Stomach smooth muscle (tissue), 2 donors: ENCODE measurements at regions not wholly inside any gene's neighbourhood (a gene's known extent, or its start where the extent isn't known, plus 50 kb on each side); places are given as distances from the start of the nearest gene placed in this dataset.

Experiments
- H3K27ac ChIP-seq: one replicate; pipeline ENCODE4 v1.7.0; 2013; ENCODE audit warnings: mild to moderate bottlenecking, low read length, inconsistent platforms
- H3K27me3 ChIP-seq, 2 donors: one replicate each; pipeline ENCODE4 v1.7.0; 2013; ENCODE audit warnings: low read length in 2 of 2; ENCODE audit not compliant: insufficient read depth in 2 of 2, control insufficient read depth in 1 of 2
- H3K36me3 ChIP-seq, 2 donors: one replicate each; pipeline ENCODE4 v1.7.0; 2013; ENCODE audit warnings: low read length in 2 of 2; ENCODE audit not compliant: control insufficient read depth in 2 of 2, insufficient read depth in 2 of 2
- H3K4me1 ChIP-seq: one replicate; pipeline ENCODE4 v1.7.0; 2013; ENCODE audit warnings: low read length; ENCODE audit not compliant: control insufficient read depth, insufficient read depth
- H3K4me3 ChIP-seq, 2 donors: one replicate each; pipeline ENCODE4 v1.7.0; 2013; ENCODE audit warnings: low read length in 2 of 2
- H3K9ac ChIP-seq, 2 donors: one replicate each; pipeline ENCODE4 v1.7.0; 2013; ENCODE audit warnings: low read length in 2 of 2, mild to moderate bottlenecking in 1 of 2
- H3K9me3 ChIP-seq, 2 donors: one replicate each; pipeline ENCODE4 v1.7.0; 2013; ENCODE audit warnings: low read length in 2 of 2; ENCODE audit not compliant: control insufficient read depth in 2 of 2
- donor health status: healthy.
- donor health status: Pancreatic carcinoma.

- H3K9me3 ChIP-seq, result no peaks in the 10 kb centered on the region
- no peak overlapping the region for H3K9ac ChIP-seq
- H3K4me3 ChIP-seq, result no peak overlapping the region
- no peaks in the 10 kb centered on the region for H3K4me1 ChIP-seq
- no peak overlapping the region for H3K27ac ChIP-seq
- H3K27me3 ChIP-seq, result no peaks in the 10 kb centered on the region
- H3K36me3 ChIP-seq, result no peaks in the 10 kb centered on the region
Measured at GRCh38 chr18:60100778-60101177, 201.0 kb downstream of the PMAIP1 start.

DNA sequence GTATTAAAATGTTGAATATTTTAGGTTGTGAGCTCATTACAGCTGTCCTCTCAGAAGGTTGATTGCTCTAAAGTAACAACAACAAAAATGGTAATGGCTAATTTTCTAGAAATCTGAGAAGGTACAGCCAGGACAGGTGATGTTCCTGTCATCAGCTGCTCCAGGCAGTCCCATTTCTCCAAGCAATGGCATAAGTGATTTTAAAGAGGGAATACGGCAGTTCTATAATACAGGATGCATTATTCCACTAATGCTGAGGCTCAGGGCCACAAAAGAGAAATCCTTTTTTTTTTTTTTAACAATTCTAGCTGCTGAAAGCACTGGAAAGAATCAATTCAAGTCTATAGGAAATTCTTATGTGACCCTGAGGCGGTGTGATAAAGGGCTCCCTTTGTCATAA lies 199.9 kb downstream of the PMAIP1 start:
- Histone ChIP-seq H3K27me3 (no peaks in the 10 kb centered on the region), H3K4me1 (no peaks in the 10 kb centered on the region), H3K36me3 (no peaks in the 10 kb centered on the region), H3K9me3 (no peaks in the 10 kb centered on the region), H3K4me3 (no peak overlapping the region), H3K9ac (no peak overlapping the region), H3K27ac (no peak overlapping the region)

DNA sequence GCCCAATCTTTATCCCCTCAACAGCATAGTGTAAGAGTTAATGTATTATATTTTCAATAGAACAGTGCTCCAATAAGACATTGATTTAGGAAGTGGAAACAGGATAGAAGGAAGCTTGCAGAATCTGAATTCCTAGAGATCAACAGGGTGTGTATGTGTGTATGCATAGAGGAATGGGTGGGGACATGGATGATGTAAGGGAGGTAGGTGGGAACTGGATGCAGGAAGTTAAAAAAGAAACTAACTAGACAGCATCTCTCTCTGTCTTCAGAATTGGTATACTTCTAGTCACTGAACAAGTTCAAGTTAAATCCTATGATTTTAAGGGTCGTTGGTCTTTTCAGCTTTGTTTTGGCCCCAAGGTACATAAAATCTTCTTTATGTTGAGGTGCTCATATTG lies 196.6 kb downstream of the PMAIP1 start:
- Histone ChIP-seq H3K4me1 (no peaks in the 10 kb centered on the region), H3K27me3 (no peaks in the 10 kb centered on the region), H3K9me3 (no peaks in the 10 kb centered on the region), H3K27ac (no peak overlapping the region), H3K36me3 (no peaks in the 10 kb centered on the region), H3K9ac (no peak overlapping the region), H3K4me3 (no peak overlapping the region)

- no peak overlapping the region for H3K4me3 ChIP-seq
- no peak overlapping the region for H3K27ac ChIP-seq
- no peak overlapping the region for H3K9ac ChIP-seq
- H3K9me3 ChIP-seq, result no peaks in the 10 kb centered on the region
- no peaks in the 10 kb centered on the region for H3K36me3 ChIP-seq
- H3K4me1 ChIP-seq, result no peaks in the 10 kb centered on the region
- no peaks in the 10 kb centered on the region for H3K27me3 ChIP-seq
Measured at GRCh38 chr18:60092073-60092472, 192.3 kb downstream of the PMAIP1 start.

DNA sequence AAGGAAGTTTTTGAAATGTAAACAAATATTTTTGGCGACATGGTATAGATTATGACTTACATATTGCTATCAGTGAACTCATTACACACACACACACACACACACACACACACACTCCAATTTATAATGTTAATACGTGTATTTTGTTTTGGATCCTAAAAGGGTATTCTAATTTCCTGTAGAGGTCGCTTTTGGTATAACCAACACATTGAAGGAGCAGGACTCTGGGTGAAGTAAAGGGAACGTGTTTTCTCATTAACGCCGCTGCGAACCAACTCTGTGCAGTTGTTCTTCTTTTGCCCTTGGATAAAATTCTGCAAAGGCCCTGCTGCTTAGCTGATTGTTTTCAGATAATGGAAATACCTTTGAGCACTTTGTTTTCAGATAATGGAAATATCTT lies 190.4 kb downstream of the PMAIP1 start:
- Histone ChIP-seq H3K9me3 (no peaks in the 10 kb centered on the region), H3K36me3 (no peaks in the 10 kb centered on the region), H3K9ac (no peak overlapping the region)

GRCh38 chr18:60082790-60083189 lies 183.0 kb downstream of the PMAIP1 start:
- no peaks in the 10 kb centered on the region for H3K9me3 ChIP-seq
- H3K4me1 ChIP-seq, result no peaks in the 10 kb centered on the region
- H3K27me3 ChIP-seq, result no peaks in the 10 kb centered on the region
- H3K9ac ChIP-seq, result no peak overlapping the region
- H3K4me3 ChIP-seq, result no peak overlapping the region
- no peak overlapping the region for H3K27ac ChIP-seq
- H3K36me3 ChIP-seq, result no peaks in the 10 kb centered on the region

More for the DNA sequence above, 190.4 kb downstream of the PMAIP1 start:
- H3K4me1 ChIP-seq, result no peaks in the 10 kb centered on the region
- no peak overlapping the region for H3K4me3 ChIP-seq
- H3K27me3 ChIP-seq, result no peaks in the 10 kb centered on the region
- H3K27ac ChIP-seq, result no peak overlapping the region

GRCh38 chr18:60082282-60082681 lies 182.5 kb downstream of the PMAIP1 start:
- Histone ChIP-seq H3K36me3 (no peaks in the 10 kb centered on the region), H3K9me3 (no peaks in the 10 kb centered on the region), H3K4me3 (no peak overlapping the region), H3K27ac (no peak overlapping the region), H3K4me1 (no peaks in the 10 kb centered on the region), H3K9ac (no peak overlapping the region), H3K27me3 (no peaks in the 10 kb centered on the region)

DNA sequence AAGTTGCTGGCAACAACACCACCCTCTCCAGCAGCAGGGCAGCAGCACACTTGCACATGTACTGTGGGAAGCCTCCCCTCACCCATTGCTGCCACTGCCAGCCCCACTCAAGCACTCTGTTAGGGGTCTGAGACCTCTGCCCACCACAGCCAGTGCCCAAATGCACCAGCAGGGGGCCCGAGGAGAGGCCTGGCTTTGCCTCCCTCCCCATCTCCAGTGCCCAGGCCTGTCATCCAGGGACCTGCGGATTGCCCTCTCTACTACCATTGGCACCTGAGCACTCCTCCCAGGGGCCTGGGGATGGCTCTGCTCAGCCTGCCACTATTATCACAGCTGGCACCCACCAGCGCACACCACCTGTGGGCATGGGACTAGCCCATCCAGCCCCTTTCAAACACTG lies 175.7 kb downstream of the PMAIP1 start:
- Histone ChIP-seq H3K27ac (no peak overlapping the region), H3K4me1 (no peaks in the 10 kb centered on the region)

GRCh38 chr18:60070631-60071030 lies 170.8 kb downstream of the PMAIP1 start:
- no peak overlapping the region for H3K4me3 ChIP-seq
- no peak overlapping the region for H3K27ac ChIP-seq
- H3K4me1 ChIP-seq, result peaks cover 6% of the 10 kb centered on the region
- peaks cover 0 to 2% of the 10 kb centered on the region in 2 donors for H3K9me3 ChIP-seq
- H3K36me3 ChIP-seq, result no peaks in the 10 kb centered on the region
- no peak overlapping the region for H3K9ac ChIP-seq
- no peaks in the 10 kb centered on the region for H3K27me3 ChIP-seq

More for the DNA sequence above, 175.7 kb downstream of the PMAIP1 start:
- Histone ChIP-seq H3K36me3 (no peaks in the 10 kb centered on the region), H3K9me3 (peaks cover 0 to 2% of the 10 kb centered on the region in 2 donors), H3K4me3 (no peak overlapping the region), H3K27me3 (no peaks in the 10 kb centered on the region), H3K9ac (no peak overlapping the region)

DNA sequence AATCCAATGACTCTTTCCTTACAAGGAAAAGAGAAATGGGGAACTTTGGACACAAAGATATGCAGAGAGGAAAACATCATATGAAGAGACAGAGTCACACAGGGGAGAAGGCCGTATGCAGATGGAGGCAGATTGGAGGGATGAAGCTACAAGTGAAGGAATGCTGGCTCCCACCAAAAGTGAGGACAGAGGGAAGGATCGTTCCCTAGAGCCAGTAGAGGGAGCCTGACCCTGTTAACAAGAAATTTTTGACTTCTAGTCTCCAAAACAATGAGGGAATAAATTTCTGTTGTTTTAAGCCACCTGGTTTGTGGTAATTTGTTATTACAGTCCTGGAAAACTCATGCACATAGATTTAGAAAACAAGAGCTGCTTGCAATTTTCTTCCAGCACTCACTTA lies 169.3 kb downstream of the PMAIP1 start:
- H3K27me3 ChIP-seq, result no peaks in the 10 kb centered on the region
- no peak overlapping the region for H3K4me3 ChIP-seq
- H3K4me1 ChIP-seq, result peaks cover 9% of the 10 kb centered on the region
- peaks cover 0 to 2% of the 10 kb centered on the region in 2 donors for H3K9me3 ChIP-seq
- H3K36me3 ChIP-seq, result no peaks in the 10 kb centered on the region
- no peak overlapping the region for H3K27ac ChIP-seq
- no peak overlapping the region for H3K9ac ChIP-seq

DNA sequence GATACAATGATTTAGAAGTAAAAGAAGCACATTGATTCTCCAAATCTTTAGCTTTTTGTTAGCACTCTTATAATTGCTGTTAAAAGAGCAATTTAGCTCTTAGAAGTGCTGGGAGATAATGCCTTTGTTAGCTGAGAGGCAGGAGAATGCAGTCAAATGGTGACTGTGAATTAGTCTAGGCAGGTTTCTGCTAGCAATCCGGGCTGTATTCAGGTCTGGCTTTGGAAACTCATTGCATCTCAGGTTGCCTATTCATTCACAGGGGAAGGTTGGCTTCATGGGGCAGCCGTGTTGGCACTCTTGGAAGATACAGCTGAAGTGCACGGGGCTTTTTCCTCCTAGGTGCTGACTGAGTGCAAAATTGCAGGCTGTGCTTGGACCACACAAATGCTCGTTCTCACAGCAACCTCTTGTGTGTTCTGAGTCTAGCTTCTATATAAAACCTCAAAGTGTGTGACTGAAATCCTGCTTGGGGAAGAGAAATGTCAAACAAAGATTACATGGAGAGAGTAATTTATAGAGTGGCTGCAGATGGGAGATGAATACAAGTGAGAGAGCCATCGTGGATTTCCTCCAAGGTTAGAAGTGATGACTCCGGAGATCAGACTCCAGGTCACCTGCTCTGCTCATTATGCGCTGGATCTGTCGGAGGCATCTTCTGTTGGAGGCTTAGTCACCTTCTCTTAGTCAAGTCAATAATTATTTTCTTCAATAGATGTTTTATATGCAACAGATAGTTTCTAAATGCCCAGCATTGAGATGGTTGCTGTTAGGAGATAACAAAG lies 167.8 kb downstream of the PMAIP1 start:
- no peak overlapping the region for H3K27ac ChIP-seq
- no peaks in the 10 kb centered on the region for H3K36me3 ChIP-seq

More for the DNA sequence above, 167.8 kb downstream of the PMAIP1 start:
- Histone ChIP-seq H3K4me1 (peaks cover 9% of the 10 kb centered on the region), H3K9me3 (peaks cover 0 to 2% of the 10 kb centered on the region in 2 donors), H3K4me3 (no peak overlapping the region), H3K27me3 (no peaks in the 10 kb centered on the region), H3K9ac (no peak overlapping the region)
